K562 (cell line): ENCODE measurements at regions not wholly inside any gene's neighbourhood (a gene's known extent, or its start where the extent isn't known, plus 50 kb on each side); places are given as distances from the start of the nearest gene placed in this dataset.

Experiments used
- ATAC-seq: fragments of 200-7000 bp; cut with Tn5 transposase; 3 replicates; pipeline ENCODE4 v1.9.1; 2020; ENCODE audit warnings: moderate library complexity
- BruUV-seq: library from RNA; stranded (reverse); fragments of 400-500 nt; replicated peaks from 2 replicates; lab custom pipeline; 2021; lab: Mats Ljungman, UMichigan
- CTCF ChIA-PET: fragments of 300-600 bp; formaldehyde crosslinking; extraction: SDS; loops from one replicate; lab custom pipeline; 2021; ENCODE audit warnings: low intra/inter-chr PET ratio; lab: Yijun Ruan, JAX
- POLR2A ChIA-PET: fragments of 300-600, 350-650 bp; sonication (Branson Sonifier 250); formaldehyde crosslinking; extraction: SDS; loops from one replicate; lab custom pipeline; 2021; ENCODE audit warnings: antibody characterized with exemption, inconsistent platforms; lab: Yijun Ruan, JAX
- DNase-seq, 4 experiments: peaks; one replicate each; pipeline versions ENCODE4 v3.0.0 to v3.0.0-alpha.2; 2011 to 2018; ENCODE audit warnings: low spot score in 3 of 4, mixed read lengths in 3 of 4; ENCODE audit errors: extremely low read depth in 1 of 4
- FAIRE-seq: peaks from 2 replicates; lab custom pipeline; 2011; peaks lifted over from hg19 to GRCh38; lab: Jason Lieb, UNC
- H2AFZ ChIP-seq: 2 replicates; pipeline ENCODE4 v1.6.0; 2011; ENCODE audit warnings: low read depth, low read length, control low read depth, inconsistent platforms
- H3K27ac ChIP-seq: fragments of 200-600 bp; 3 replicates; pipeline ENCODE4 v1.8.0; 2011; ENCODE audit warnings: low read depth, mild to moderate bottlenecking, control low read depth, inconsistent platforms, low read length, moderate library complexity, mixed read lengths; ENCODE audit errors: extremely low read depth
- H3K27me3 ChIP-seq, 2 experiments: fragments of 300-600 bp in 1 of 2; 2 replicates in 1 of 2; 3 replicates in 1 of 2; pipeline versions ENCODE4 v1.6.0 to v1.8.0; 2011; ENCODE audit warnings: inconsistent platforms in 2 of 2, low read length in 2 of 2, mild to moderate bottlenecking in 1 of 2, mixed read lengths in 1 of 2, moderate library complexity in 1 of 2; ENCODE audit not compliant: control insufficient read depth in 2 of 2, insufficient read depth in 2 of 2
- H3K36me3 ChIP-seq: fragments of 300-600 bp; 3 replicates; pipeline ENCODE4 v1.8.0; 2011; ENCODE audit warnings: mild to moderate bottlenecking, low read length, inconsistent platforms; ENCODE audit not compliant: control insufficient read depth, insufficient read depth
- H3K4me1 ChIP-seq, 2 experiments: fragments of 200-600 bp in 1 of 2; replicated peaks in 1 of 2; 2 replicates in 1 of 2; 3 replicates in 1 of 2; pipeline versions ENCODE4 v1.5.1 to v1.8.0; 2011; ENCODE audit warnings: inconsistent platforms in 2 of 2, low read length in 2 of 2, mild to moderate bottlenecking in 1 of 2, mixed read lengths in 1 of 2, moderate library complexity in 1 of 2; ENCODE audit not compliant: control insufficient read depth in 2 of 2, insufficient read depth in 2 of 2
- H3K4me2 ChIP-seq: 2 replicates; pipeline ENCODE4 v1.6.1; 2011; ENCODE audit warnings: low read length, control low read depth, inconsistent platforms, mixed read lengths; ENCODE audit not compliant: insufficient read depth
- H3K4me3 ChIP-seq: fragments of 200-600 bp; sonication (generic), shearing (Covaris generic); 2 replicates; pipeline ENCODE4 v1.5.1; 2016; ENCODE audit warnings: control low read depth, inconsistent platforms
- H3K79me2 ChIP-seq: fragments of 200-600 bp; 3 replicates; pipeline ENCODE4 v1.8.0; 2011; ENCODE audit warnings: low read length, inconsistent platforms; ENCODE audit not compliant: control insufficient read depth, insufficient read depth
- H3K9ac ChIP-seq, 2 experiments: 2 replicates each; pipeline versions ENCODE4 v1.6.0 to v1.6.1; 2011; ENCODE audit warnings: low read depth in 2 of 2, low read length in 2 of 2, control low read depth in 1 of 2, inconsistent platforms in 1 of 2, mild to moderate bottlenecking in 1 of 2, mixed read lengths in 1 of 2; ENCODE audit not compliant: insufficient read depth in 1 of 2
- H3K9me1 ChIP-seq: one replicate; pipeline ENCODE4 v1.6.0; 2011; ENCODE audit warnings: inconsistent platforms, mild to moderate bottlenecking, low read length, moderate library complexity; ENCODE audit not compliant: control insufficient read depth, insufficient read depth
- H3K9me3 ChIP-seq: replicated peaks from 2 replicates; pipeline ENCODE4 v1.5.1; 2011; ENCODE audit warnings: low read depth, low read length, inconsistent platforms; ENCODE audit not compliant: control insufficient read depth, insufficient read depth
- H4K20me1 ChIP-seq: replicated peaks from 2 replicates; pipeline ENCODE4 v1.6.1; 2011; ENCODE audit warnings: low read length, inconsistent platforms, mixed read lengths; ENCODE audit not compliant: control insufficient read depth, insufficient read depth
- E2F3 ChIP-seq: fragments of 250-450 bp; sonication (Bioruptor Pico); IDR thresholded peaks from 2 replicates; pipeline ENCODE4 v1.4.0; 2020; ENCODE audit warnings: mild to moderate bottlenecking
- KDM4B ChIP-seq, 2 experiments: fragments of 450-650 bp in 1 of 2; sonication (generic) in 1 of 2; IDR thresholded peaks; 2 replicates each; pipeline ENCODE4 v1.6.1; 2016 to 2017; ENCODE audit warnings: borderline replicate concordance in 2 of 2, antibody characterized with exemption in 1 of 2, low read depth in 1 of 2, mild to moderate bottlenecking in 1 of 2
- KLF10 ChIP-seq: fragments of 250-450 bp; sonication (Bioruptor Pico); IDR thresholded peaks from 2 replicates; pipeline ENCODE4 v1.6.1; 2021; ENCODE audit warnings: matching md5 sums
- KLF6 ChIP-seq: fragments of 250-450 bp; sonication (Bioruptor Pico); IDR thresholded peaks from 2 replicates; pipeline ENCODE4 v1.4.0; 2020; ENCODE audit warnings: mild to moderate bottlenecking, moderate library complexity, borderline replicate concordance
- LEF1 ChIP-seq: fragments of 450-650 bp; IDR thresholded peaks from 2 replicates; pipeline ENCODE4 v1.6.1; 2016; ENCODE audit warnings: mild to moderate bottlenecking
- RNF219 ChIP-seq: fragments of 250-450 bp; sonication (Bioruptor Pico); IDR thresholded peaks from 2 replicates; pipeline ENCODE4 v1.5.0; 2022; ENCODE audit warnings: mild to moderate bottlenecking
- TSC22D4 ChIP-seq: fragments of 450-650 bp; IDR thresholded peaks from 2 replicates; pipeline ENCODE4 v1.6.1; 2016; ENCODE audit warnings: missing genetic modification characterization, missing biosample characterization, control low read depth
- ZKSCAN1 ChIP-seq: fragments of 150-350 bp; IDR thresholded peaks from 2 replicates; pipeline ENCODE4 v1.6.1; 2016; ENCODE audit warnings: low read depth, low read length
- ZKSCAN3 ChIP-seq: fragments of 250-450 bp; sonication (Bioruptor Pico); IDR thresholded peaks from 2 replicates; pipeline ENCODE4 v1.4.0; 2020
- ZNF165 ChIP-seq: fragments of 250-450 bp; sonication (Bioruptor Pico); IDR thresholded peaks from 2 replicates; pipeline ENCODE4 v1.4.0; 2020; ENCODE audit warnings: borderline replicate concordance
- ZNF282 ChIP-seq: sonication (generic); formaldehyde crosslinking; IDR thresholded peaks from 2 replicates; pipeline ENCODE4 v1.8.1; 2023; ENCODE audit warnings: missing genetic modification reagents
- ZNF3 ChIP-seq: fragments of 250-450 bp; sonication (Bioruptor Pico); IDR thresholded peaks from 2 replicates; pipeline ENCODE4 v1.5.0; 2021; ENCODE audit warnings: mild to moderate bottlenecking, moderate library complexity
- ZNF609 ChIP-seq: sonication (generic); formaldehyde crosslinking; IDR thresholded peaks from 2 replicates; pipeline ENCODE4 v1.8.1; 2023; ENCODE audit warnings: missing genetic modification reagents, mild to moderate bottlenecking, borderline replicate concordance
- ZNF778 ChIP-seq: fragments of 450-650 bp; formaldehyde crosslinking; IDR thresholded peaks from 2 replicates; pipeline ENCODE4 v1.4.0; 2020; ENCODE audit warnings: mild to moderate bottlenecking, moderate library complexity
- WGBS: fragments of 100-300 bp; shearing (Covaris generic); methylation state at CpG from one replicate; pipeline ENCODE4 v1.1.6; 2016; ENCODE audit warnings: low coverage, mixed read lengths; ENCODE audit not compliant: insufficient coverage; ENCODE audit errors: missing lambda C conversion rate; 5-methylcytosine and 5-hydroxymethylcytosine counted together
- in situ Hi-C: fragments of 300-500 bp; cut with MboI; formaldehyde crosslinking; loops from 4 replicates; pipeline ENCODE4 v1.15.0; 2018; ENCODE audit warnings: inconsistent platforms, mixed read lengths
- intact Hi-C: fragments of 100-400 bp; cut with micrococcal nuclease; formaldehyde crosslinking; loops from 2 replicates; pipeline ENCODE4 v1.14.2; 2022

GRCh38 chr1:73914951-73915350, 283.0 kb downstream of the LRRIQ3 start:
- no peak overlapping the region for H3K9ac ChIP-seq
- WGBS, result 0% methylated on average over 3 of the region's 3 CpGs
- H3K4me3 ChIP-seq, result no peak overlapping the region
- in situ Hi-C loops (no loop called here), intact Hi-C loops (no loop called here)
- no peaks in the 10 kb centered on the region for H3K79me2 ChIP-seq
- H3K9me3 ChIP-seq, result no peaks in the 10 kb centered on the region; the same call in 1 of the 2 replicates
- ChIA-PET CTCF (no interaction called here), POLR2A (no interaction called here)
- H3K4me2 ChIP-seq, result no peak overlapping the region
- H3K36me3 ChIP-seq, result no peaks in the 10 kb centered on the region
- BruUV-seq, result no TSS peak
- ATAC-seq (no peak), FAIRE-seq (no peak), DNase-seq (no peak)
- no peak overlapping the region for H2AFZ ChIP-seq
- TF ChIP-seq RNF219 (no peak), LEF1 (no peak), KLF6 (CRISPR knock-in tag) (no peak), ZKSCAN1 (no peak), ZNF3 (no peak), ZNF778 (CRISPR knock-in tag) (no peak), E2F3 (no peak), ZNF165 (no peak), KDM4B (IDR thresholded peaks at IDR 0.05; ENCODE audit: borderline replicate concordance in 2 of 2, low read depth in 1 of 2) (no peak), ZNF282 (CRISPR knock-in tag) (no peak), ZKSCAN3 (no peak), ZNF609 (CRISPR knock-in tag) (no peak), KLF10 (CRISPR knock-in tag) (no peak), TSC22D4 (tag) (no peak)
- H3K9me1 ChIP-seq, result no peaks in the 10 kb centered on the region
- no peaks in the 10 kb centered on the region for H3K4me1 ChIP-seq
- no peak overlapping the region for H3K27ac ChIP-seq
- H3K27me3 ChIP-seq, result no peaks in the 10 kb centered on the region
- no peaks in the 10 kb centered on the region for H4K20me1 ChIP-seq
